T-helper 1 cell (primary cell): ENCODE measurements at regions not wholly inside any gene's neighbourhood (a gene's known extent, or its start where the extent isn't known, plus 50 kb on each side); places are given as distances from the start of the nearest gene placed in this dataset.
A peak's percentile ranks its signal among the peaks of the same experiment; 100 is the strongest.

Experiments used
- DNase-seq, 5 donors: peaks; one replicate each; pipeline ENCODE4 v3.0.0-alpha.2; 2012 to 2020

- no peak for DNase-seq
These were observed 52.9 kb upstream of the SLC28A3 start for GRCh38 chr9:84393266-84393950.

GRCh38 chr9:84394036-84394435 lies 53.5 kb upstream of the SLC28A3 start:
- no peak for DNase-seq

- peak in 4 of 5 donors; percentile 29 to 49 (median 46) for DNase-seq
These were observed 56.7 kb upstream of the SLC28A3 start for GRCh38 chr9:84397151-84397728.

GRCh38 chr9:84397822-84398221 lies 57.3 kb upstream of the SLC28A3 start:
- DNase-seq = no peak

GRCh38 chr9:84402517-84402916 lies 62.0 kb upstream of the SLC28A3 start:
- DNase-seq = no peak

GRCh38 chr9:84403288-84403687 lies 62.7 kb upstream of the SLC28A3 start:
- DNase-seq = no peak

GRCh38 chr9:84404095-84404686 lies 63.6 kb upstream of the SLC28A3 start:
- no peak for DNase-seq

- DNase-seq = no peak
These were observed 65.1 kb upstream of the SLC28A3 start for GRCh38 chr9:84405667-84406066.

GRCh38 chr9:84408416-84408815 lies 67.9 kb upstream of the SLC28A3 start:
- no peak for DNase-seq

- no peak for DNase-seq
These were observed 71.2 kb upstream of the SLC28A3 start for GRCh38 chr9:84411683-84412267.

GRCh38 chr9:84412654-84413053 lies 72.1 kb upstream of the SLC28A3 start:
- no peak for DNase-seq

GRCh38 chr9:84413301-84413700 lies 72.7 kb upstream of the SLC28A3 start:
- DNase-seq = no peak

- DNase-seq = no peak
These were observed 78.6 kb upstream of the SLC28A3 start for GRCh38 chr9:84419031-84419602.

GRCh38 chr9:84424931-84425330 lies 84.4 kb upstream of the SLC28A3 start:
- DNase-seq = no peak

- DNase-seq = no peak
These were observed 92.2 kb upstream of the SLC28A3 start for GRCh38 chr9:84432746-84433145.

- DNase-seq = no peak
These were observed 95.3 kb upstream of the SLC28A3 start for GRCh38 chr9:84435902-84436301.

GRCh38 chr9:84436386-84437109 lies 96.0 kb upstream of the SLC28A3 start:
- no peak for DNase-seq

- DNase-seq = no peak
These were observed 97.8 kb upstream of the SLC28A3 start for GRCh38 chr9:84438391-84438790.

GRCh38 chr9:84439250-84439649 lies 98.7 kb upstream of the SLC28A3 start:
- DNase-seq = no peak

GRCh38 chr9:84442712-84443111 lies 102.2 kb upstream of the SLC28A3 start:
- no peak for DNase-seq

GRCh38 chr9:84445737-84446136 lies 105.2 kb upstream of the SLC28A3 start:
- no peak for DNase-seq

GRCh38 chr9:84447305-84447704 lies 106.7 kb upstream of the SLC28A3 start:
- no peak for DNase-seq

- no peak for DNase-seq
These were observed 109.5 kb upstream of the SLC28A3 start for GRCh38 chr9:84450029-84450428.
